DND-41 (cell line): ENCODE measurements at regions not wholly inside any gene's neighbourhood (a gene's known extent, or its start where the extent isn't known, plus 50 kb on each side); places are given as distances from the start of the nearest gene placed in this dataset.

Experiments used
- EZH2 ChIP-seq: IDR thresholded peaks from 3 replicates; pipeline ENCODE4 v1.6.1; 2012; ENCODE audit warnings: borderline replicate concordance, low read depth, mild to moderate bottlenecking, moderate library complexity, low read length, inconsistent platforms; ENCODE audit not compliant: severe bottlenecking
- TF ChIP-seq, protein P1 (sequence below): IDR thresholded peaks from 2 replicates; pipeline ENCODE4 v1.5.1; 2012; ENCODE audit warnings: borderline replicate concordance, low read length, moderate library complexity, mild to moderate bottlenecking; ENCODE audit not compliant: poor library complexity, severe bottlenecking; ENCODE audit errors: extremely low read depth

DNA sequence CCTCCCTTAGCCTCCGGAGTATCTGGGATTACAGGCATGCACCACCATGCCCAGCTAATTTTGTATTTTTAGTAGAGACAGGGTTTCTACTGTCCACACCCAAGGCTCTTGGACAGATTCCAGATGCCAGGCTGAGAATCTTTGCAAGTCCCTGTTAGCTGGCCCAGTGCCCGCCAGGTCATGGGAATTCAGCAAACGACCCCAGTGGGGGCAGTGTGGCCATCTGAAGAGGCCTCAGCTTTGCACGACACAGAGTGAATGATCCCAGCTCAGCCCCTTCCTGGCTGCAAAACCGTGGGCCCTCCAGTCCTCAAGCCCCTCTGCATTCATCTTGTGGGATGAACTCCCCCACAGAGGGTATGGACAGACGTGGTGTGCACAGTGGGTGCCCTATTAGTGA lies 179.5 kb upstream of the ID2 start:
- TF ChIP-seq, protein P1, sequence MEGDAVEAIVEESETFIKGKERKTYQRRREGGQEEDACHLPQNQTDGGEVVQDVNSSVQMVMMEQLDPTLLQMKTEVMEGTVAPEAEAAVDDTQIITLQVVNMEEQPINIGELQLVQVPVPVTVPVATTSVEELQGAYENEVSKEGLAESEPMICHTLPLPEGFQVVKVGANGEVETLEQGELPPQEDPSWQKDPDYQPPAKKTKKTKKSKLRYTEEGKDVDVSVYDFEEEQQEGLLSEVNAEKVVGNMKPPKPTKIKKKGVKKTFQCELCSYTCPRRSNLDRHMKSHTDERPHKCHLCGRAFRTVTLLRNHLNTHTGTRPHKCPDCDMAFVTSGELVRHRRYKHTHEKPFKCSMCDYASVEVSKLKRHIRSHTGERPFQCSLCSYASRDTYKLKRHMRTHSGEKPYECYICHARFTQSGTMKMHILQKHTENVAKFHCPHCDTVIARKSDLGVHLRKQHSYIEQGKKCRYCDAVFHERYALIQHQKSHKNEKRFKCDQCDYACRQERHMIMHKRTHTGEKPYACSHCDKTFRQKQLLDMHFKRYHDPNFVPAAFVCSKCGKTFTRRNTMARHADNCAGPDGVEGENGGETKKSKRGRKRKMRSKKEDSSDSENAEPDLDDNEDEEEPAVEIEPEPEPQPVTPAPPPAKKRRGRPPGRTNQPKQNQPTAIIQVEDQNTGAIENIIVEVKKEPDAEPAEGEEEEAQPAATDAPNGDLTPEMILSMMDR, result no peak
- no peak for TF ChIP-seq EZH2
